MCF 10A (cell line): ENCODE measurements at regions not wholly inside any gene's neighbourhood (a gene's known extent, or its start where the extent isn't known, plus 50 kb on each side); places are given as distances from the start of the nearest gene placed in this dataset.
A peak's percentile ranks its signal among the peaks of the same experiment; 100 is the strongest.
"Not testable (repeated sequence)": the region's sequence is repeated elsewhere in the genome, so short reads cannot be mapped to it uniquely, and the experiment has no call there.

ENCODE experiments used
- BruUV-seq: library from RNA; stranded (reverse); fragments of 400-500 nt; replicated peaks from 2 replicates; lab custom pipeline; 2021; lab: Mats Ljungman, UMichigan
- CTCF ChIA-PET: fragments of 300-600 bp; sonication (Branson Sonifier 250); formaldehyde crosslinking; extraction: SDS; loops from one replicate; lab custom pipeline; 2021; ENCODE audit warnings: antibody characterized with exemption, inconsistent platforms; lab: Yijun Ruan, JAX
- POLR2A ChIA-PET: fragments of 300-600, 350-650 bp; sonication (Branson Sonifier 250); formaldehyde crosslinking; extraction: SDS; loops from one replicate; lab custom pipeline; 2020; ENCODE audit warnings: antibody characterized with exemption, inconsistent platforms; lab: Yijun Ruan, JAX
- DNase-seq: peaks from one replicate; pipeline ENCODE4 v3.0.0-alpha.2; 2018; ENCODE audit not compliant: unreplicated experiment
- H3K27ac Mint-ChIP-seq: one replicate; pipeline ENCODE4 v1.8.0; 2022; ENCODE audit warnings: mild to moderate bottlenecking, low read depth, mixed read lengths; ENCODE audit not compliant: unreplicated experiment
- H3K27me3 Mint-ChIP-seq: one replicate; pipeline ENCODE4 v1.8.0; 2022; ENCODE audit warnings: mixed read lengths; ENCODE audit not compliant: insufficient read depth, unreplicated experiment
- H3K36me3 Mint-ChIP-seq: one replicate; pipeline ENCODE4 v1.8.0; 2022; ENCODE audit warnings: mild to moderate bottlenecking, moderate library complexity, mixed read lengths; ENCODE audit not compliant: insufficient read depth, unreplicated experiment
- H3K4me1 Mint-ChIP-seq: one replicate; pipeline ENCODE4 v1.8.0; 2022; ENCODE audit warnings: mixed read lengths; ENCODE audit not compliant: insufficient read depth, unreplicated experiment
- H3K4me3 Mint-ChIP-seq: one replicate; pipeline ENCODE4 v1.8.0; 2022; ENCODE audit warnings: mild to moderate bottlenecking, moderate library complexity, mixed read lengths; ENCODE audit not compliant: unreplicated experiment
- H3K9me3 Mint-ChIP-seq: one replicate; pipeline ENCODE4 v1.8.0; 2022; ENCODE audit warnings: mixed read lengths; ENCODE audit not compliant: unreplicated experiment
- intact Hi-C: fragments of 100-400 bp; cut with micrococcal nuclease; formaldehyde crosslinking; loops from 2 replicates; pipeline ENCODE4 v1.14.1; 2022
- TF ChIP-seq, protein P1 (sequence below): fragments of 200-600 bp; IDR thresholded peaks from one replicate; pipeline ENCODE4 v1.8.0; 2022; ENCODE audit warnings: antibody characterized with exemption, mild to moderate bottlenecking; ENCODE audit not compliant: unreplicated experiment

DNA sequence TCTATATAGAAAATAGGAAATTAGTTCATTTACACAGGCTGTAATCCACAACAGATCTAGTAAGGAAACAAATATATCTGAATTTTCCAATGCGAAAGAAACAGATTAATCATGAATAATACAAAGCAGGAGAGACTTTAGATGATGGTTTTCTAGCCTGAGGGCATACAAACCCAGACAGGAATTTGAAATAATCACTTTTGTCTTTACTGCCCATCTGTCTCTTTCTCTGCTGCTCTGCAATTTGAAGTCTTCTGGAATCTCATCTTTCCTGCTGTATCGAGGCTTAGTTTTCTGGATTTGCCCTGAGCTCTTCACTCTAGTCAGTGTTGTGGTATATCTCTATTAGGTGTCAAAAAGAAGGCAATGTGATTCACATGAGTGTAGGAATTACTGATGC lies 711.8 kb upstream of the FAM241A start:
- Mint-ChIP-seq H3K9me3 (no peaks in the 10 kb centered on the region), H3K36me3 (no peaks in the 10 kb centered on the region), H3K4me3 (no peak overlapping the region), H3K27me3 (no peaks in the 10 kb centered on the region), H3K4me1 (peaks cover 7% of the 10 kb centered on the region), H3K27ac (no peak overlapping the region)
- POLR2A ChIA-PET = no interaction called here
- intact Hi-C loops = no loop called here
- CTCF ChIA-PET = interaction anchor here (0.6 kb wide), 1 partner anchor 760 kb away, joined by 3 read pairs; no protein-coding TSS in a partner anchor
- DNase-seq = no peak
- TF ChIP-seq, protein P1, sequence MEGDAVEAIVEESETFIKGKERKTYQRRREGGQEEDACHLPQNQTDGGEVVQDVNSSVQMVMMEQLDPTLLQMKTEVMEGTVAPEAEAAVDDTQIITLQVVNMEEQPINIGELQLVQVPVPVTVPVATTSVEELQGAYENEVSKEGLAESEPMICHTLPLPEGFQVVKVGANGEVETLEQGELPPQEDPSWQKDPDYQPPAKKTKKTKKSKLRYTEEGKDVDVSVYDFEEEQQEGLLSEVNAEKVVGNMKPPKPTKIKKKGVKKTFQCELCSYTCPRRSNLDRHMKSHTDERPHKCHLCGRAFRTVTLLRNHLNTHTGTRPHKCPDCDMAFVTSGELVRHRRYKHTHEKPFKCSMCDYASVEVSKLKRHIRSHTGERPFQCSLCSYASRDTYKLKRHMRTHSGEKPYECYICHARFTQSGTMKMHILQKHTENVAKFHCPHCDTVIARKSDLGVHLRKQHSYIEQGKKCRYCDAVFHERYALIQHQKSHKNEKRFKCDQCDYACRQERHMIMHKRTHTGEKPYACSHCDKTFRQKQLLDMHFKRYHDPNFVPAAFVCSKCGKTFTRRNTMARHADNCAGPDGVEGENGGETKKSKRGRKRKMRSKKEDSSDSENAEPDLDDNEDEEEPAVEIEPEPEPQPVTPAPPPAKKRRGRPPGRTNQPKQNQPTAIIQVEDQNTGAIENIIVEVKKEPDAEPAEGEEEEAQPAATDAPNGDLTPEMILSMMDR = no peak
- BruUV-seq = no TSS peak

DNA sequence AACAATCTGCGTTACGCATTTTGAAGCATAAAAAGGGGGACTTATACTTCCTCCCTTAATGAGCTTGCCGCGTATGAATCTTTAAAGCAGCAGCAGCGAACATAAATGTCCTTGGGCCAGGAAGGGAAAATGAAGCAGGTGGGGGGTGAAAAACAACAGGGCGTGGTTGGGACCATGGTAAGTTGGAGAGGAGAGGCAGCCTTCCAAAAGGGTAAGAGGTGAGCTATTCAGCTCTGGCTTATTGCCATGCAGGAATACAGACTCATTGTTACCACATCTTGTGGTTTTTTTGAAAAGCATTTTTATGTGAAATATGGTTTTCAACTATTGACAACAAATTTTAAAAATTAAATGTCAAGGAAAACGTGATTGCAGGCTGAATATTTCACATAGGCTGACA lies 710.7 kb upstream of the FAM241A start:
- ChIA-PET CTCF (interaction anchor here (0.6 kb wide), 1 partner anchor 10 kb away, joined by 3 read pairs; no protein-coding TSS in a partner anchor), POLR2A (interaction anchor here (0.6 to 0.7 kb wide), 2 partner anchors 18 to 451 kb away, joined by 3 to 4 read pairs; no protein-coding TSS in a partner anchor)
- Mint-ChIP-seq H3K27ac (no peak overlapping the region), H3K27me3 (no peaks in the 10 kb centered on the region), H3K4me1 (peaks cover 7% of the 10 kb centered on the region), H3K9me3 (no peaks in the 10 kb centered on the region), H3K4me3 (no peak overlapping the region), H3K36me3 (no peaks in the 10 kb centered on the region)
- intact Hi-C loops = no loop called here
- TF ChIP-seq, protein P1 = no peak
- no TSS peak for BruUV-seq
- peak; percentile 66 for DNase-seq

DNA sequence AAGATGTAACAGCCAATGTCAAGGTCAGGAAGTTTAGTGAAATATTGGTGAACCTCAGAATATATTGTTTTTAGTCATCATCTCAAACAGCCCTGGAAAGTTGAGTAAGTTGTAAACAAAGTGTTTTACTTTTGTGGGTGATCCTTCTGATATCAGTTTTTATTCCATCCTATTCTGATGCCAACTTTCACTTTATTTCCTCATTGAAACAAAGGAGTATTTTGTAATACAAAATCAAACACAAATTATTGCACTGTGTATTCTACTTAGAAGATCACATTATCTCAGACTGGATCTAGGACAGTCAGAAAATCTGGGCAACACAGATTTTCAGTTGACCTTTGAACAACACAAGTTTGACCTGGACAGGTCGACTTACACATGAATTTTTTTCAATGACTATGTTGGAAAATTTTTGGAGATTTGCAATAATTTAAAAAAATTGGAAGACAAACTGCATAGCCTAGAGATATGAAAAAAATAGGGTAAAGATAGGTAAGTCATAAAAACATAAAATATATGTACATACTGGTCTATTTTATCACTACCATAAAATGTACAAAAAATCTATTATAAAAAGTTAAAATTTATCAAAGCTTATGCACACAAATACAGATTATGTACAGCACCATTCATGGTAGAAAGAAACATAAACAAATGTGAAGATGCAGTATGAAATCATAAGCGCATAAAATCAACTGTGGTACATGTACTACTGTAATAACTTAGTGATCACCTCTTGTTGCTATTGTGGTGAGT lies 709.1 kb upstream of the FAM241A start:
- no peak overlapping the region for H3K4me3 Mint-ChIP-seq
- ChIA-PET POLR2A (no interaction called here), CTCF (interaction anchor here (0.6 kb wide), 1 partner anchor 555 kb away, joined by 5 read pairs; no protein-coding TSS in a partner anchor)
- BruUV-seq = no TSS peak
- H3K4me1 Mint-ChIP-seq = peaks cover 7% of the 10 kb centered on the region
- TF ChIP-seq, protein P1 = no peak
- H3K27me3 Mint-ChIP-seq = no peaks in the 10 kb centered on the region
- no peak overlapping the region for H3K27ac Mint-ChIP-seq
- H3K36me3 Mint-ChIP-seq = no peaks in the 10 kb centered on the region
- no peak for DNase-seq
- H3K9me3 Mint-ChIP-seq = no peaks in the 10 kb centered on the region
- intact Hi-C loops = no loop called here

DNA sequence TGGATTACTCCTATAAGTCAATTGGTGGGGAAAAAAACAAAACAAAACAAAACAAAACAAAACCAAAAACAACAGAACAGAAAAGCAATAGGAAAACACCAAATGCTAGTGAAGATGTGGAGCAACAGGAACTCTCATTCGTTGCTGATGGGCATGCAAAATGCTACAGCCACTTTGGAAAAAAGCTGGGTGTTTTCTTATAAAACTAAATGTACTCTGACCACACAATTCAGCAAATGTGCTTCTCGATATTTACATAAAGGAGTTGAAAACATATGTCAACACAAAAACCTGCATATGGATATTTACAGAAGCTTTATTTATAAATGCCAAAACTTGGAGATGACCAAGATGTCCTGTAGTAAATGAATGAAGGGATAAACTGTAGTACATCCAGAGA lies 703.6 kb upstream of the FAM241A start:
- H3K27me3 Mint-ChIP-seq = no peaks in the 10 kb centered on the region
- TF ChIP-seq, protein P1 = no peak
- no TSS peak for BruUV-seq
- no peaks in the 10 kb centered on the region for H3K9me3 Mint-ChIP-seq
- H3K27ac Mint-ChIP-seq = no peak overlapping the region
- intact Hi-C loops = no loop called here
- H3K36me3 Mint-ChIP-seq = no peaks in the 10 kb centered on the region
- H3K4me3 Mint-ChIP-seq = no peak overlapping the region
- no peaks in the 10 kb centered on the region for H3K4me1 Mint-ChIP-seq
- ChIA-PET POLR2A (no interaction called here), CTCF (no interaction called here)
- no peak for DNase-seq

DNA sequence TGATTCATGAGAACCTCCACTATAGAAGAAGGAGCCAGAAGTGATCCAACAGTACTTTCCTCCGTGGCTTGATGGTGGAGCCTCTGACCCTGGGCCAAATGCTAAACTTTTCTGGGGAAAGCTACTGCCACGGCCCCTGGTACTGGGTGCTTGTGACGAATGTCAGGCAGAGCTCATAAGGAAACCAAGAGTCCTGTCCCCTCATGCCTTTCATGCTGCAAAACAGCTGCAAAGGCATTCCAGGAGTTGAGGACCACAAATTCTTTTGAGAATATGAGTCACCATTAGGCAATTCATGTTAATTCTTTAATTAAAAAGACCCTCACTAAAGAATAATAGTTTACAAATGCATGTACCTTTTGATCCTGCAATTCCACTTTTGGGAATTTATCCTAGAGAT lies 700.4 kb upstream of the FAM241A start:
- H3K27me3 Mint-ChIP-seq, H3K27ac Mint-ChIP-seq, H3K9me3 Mint-ChIP-seq, BruUV-seq, H3K4me3 Mint-ChIP-seq, H3K36me3 Mint-ChIP-seq, intact Hi-C loops, POLR2A ChIA-PET, H3K4me1 Mint-ChIP-seq, DNase-seq: not testable (repeated sequence)
- CTCF ChIA-PET = interaction anchor here (0.6 to 0.7 kb wide), 2 partner anchors 10 to 862 kb away, joined by 3 read pairs; no protein-coding TSS in a partner anchor
